ENCODE measurements at regions not wholly inside any gene's neighbourhood (a gene's known extent, or its start where the extent isn't known, plus 50 kb on each side); places are given as distances from the start of the nearest gene placed in this dataset.

GRCh38 chr6:80547827-80548226 lies 441.4 kb downstream of the BCKDHB start:
- 32 to 43% (median 34%) methylated on average over 1 of the region's 1 CpG for WGBS, 3 donors
- H3K4me1 ChIP-seq: no peaks in the 10 kb centered on the region
- no peak for TF ChIP-seq CTCF (IDR thresholded peaks at IDR 0.05)
- H3K4me3 ChIP-seq: no peak overlapping the region
- DNase-seq (no peak), ATAC-seq (no peak)
- H3K27me3 ChIP-seq (ENCODE audit: insufficient read depth in 3 of 3, low read length in 2 of 3): no peaks in the 10 kb centered on the region
- intact Hi-C loops (cut with DNase I): no loop called here
- H3K36me3 ChIP-seq (ENCODE audit: insufficient read depth in 1 of 2, low read depth in 1 of 2): no peaks in the 10 kb centered on the region
- H3K27ac ChIP-seq: no peak overlapping the region
- H3K9me3 ChIP-seq: no peaks in the 10 kb centered on the region

- H3K4me1 ChIP-seq: no peaks in the 10 kb centered on the region
- intact Hi-C loops (cut with DNase I): no loop called here
- TF ChIP-seq CTCF (IDR thresholded peaks at IDR 0.05): no peak
- no peaks in the 10 kb centered on the region for H3K27me3 ChIP-seq (ENCODE audit: insufficient read depth in 3 of 3, low read length in 2 of 3)
- no peak overlapping the region for H3K27ac ChIP-seq
- H3K36me3 ChIP-seq (ENCODE audit: insufficient read depth in 1 of 2, low read depth in 1 of 2): no peaks in the 10 kb centered on the region
- ATAC-seq (no peak), DNase-seq (no peak)
- no peak overlapping the region for H3K4me3 ChIP-seq
- no peaks in the 10 kb centered on the region for H3K9me3 ChIP-seq
Measured at GRCh38 chr6:80544976-80545722, 438.7 kb downstream of the BCKDHB start.

- DNase-seq (no peak), ATAC-seq (no peak)
- Histone ChIP-seq H3K36me3 (ENCODE audit: insufficient read depth in 1 of 2, low read depth in 1 of 2) (no peaks in the 10 kb centered on the region), H3K27me3 (ENCODE audit: insufficient read depth in 3 of 3, low read length in 2 of 3) (no peaks in the 10 kb centered on the region), H3K27ac (no peak overlapping the region), H3K4me3 (no peak overlapping the region), H3K9me3 (no peaks in the 10 kb centered on the region), H3K4me1 (no peaks in the 10 kb centered on the region)
- intact Hi-C loops (cut with DNase I): no loop called here
- no peak for TF ChIP-seq CTCF (IDR thresholded peaks at IDR 0.05)
Measured at GRCh38 chr6:80544555-80544954, 438.1 kb downstream of the BCKDHB start.

- H3K4me3 ChIP-seq: no peak overlapping the region
- intact Hi-C loops (cut with DNase I): no loop called here
- no peaks in the 10 kb centered on the region for H3K36me3 ChIP-seq (ENCODE audit: insufficient read depth in 1 of 2, low read depth in 1 of 2)
- no peak overlapping the region for H3K27ac ChIP-seq
- DNase-seq (no peak), ATAC-seq (no peak)
- H3K9me3 ChIP-seq: no peaks in the 10 kb centered on the region
- no peak for TF ChIP-seq CTCF (IDR thresholded peaks at IDR 0.05)
- H3K4me1 ChIP-seq: no peaks in the 10 kb centered on the region
- no peaks in the 10 kb centered on the region for H3K27me3 ChIP-seq (ENCODE audit: insufficient read depth in 3 of 3, low read length in 2 of 3)
- WGBS, 3 donors: 73 to 77% (median 76%) methylated on average over 10 of the region's 10 CpGs
Measured at GRCh38 chr6:80543598-80544222, 437.2 kb downstream of the BCKDHB start.

- DNase-seq (no peak), ATAC-seq (no peak)
- TF ChIP-seq CTCF (IDR thresholded peaks at IDR 0.05): no peak
- H3K4me1 ChIP-seq: no peaks in the 10 kb centered on the region
- H3K4me3 ChIP-seq: no peak overlapping the region
- H3K36me3 ChIP-seq (ENCODE audit: insufficient read depth in 1 of 2, low read depth in 1 of 2): no peaks in the 10 kb centered on the region
- no peaks in the 10 kb centered on the region for H3K27me3 ChIP-seq (ENCODE audit: insufficient read depth in 3 of 3, low read length in 2 of 3)
- H3K27ac ChIP-seq: no peak overlapping the region
- no peaks in the 10 kb centered on the region for H3K9me3 ChIP-seq
- intact Hi-C loops (cut with DNase I): no loop called here
- 67 to 89% (median 80%) methylated on average over 1 of the region's 1 CpG for WGBS, 3 donors
Measured at GRCh38 chr6:80543151-80543550, 436.7 kb downstream of the BCKDHB start.

Data from psoas muscle (tissue), 7 donors.